ENCODE measurements at regions not wholly inside any gene's neighbourhood (a gene's known extent, or its start where the extent isn't known, plus 50 kb on each side); places are given as distances from the start of the nearest gene placed in this dataset.

DNA sequence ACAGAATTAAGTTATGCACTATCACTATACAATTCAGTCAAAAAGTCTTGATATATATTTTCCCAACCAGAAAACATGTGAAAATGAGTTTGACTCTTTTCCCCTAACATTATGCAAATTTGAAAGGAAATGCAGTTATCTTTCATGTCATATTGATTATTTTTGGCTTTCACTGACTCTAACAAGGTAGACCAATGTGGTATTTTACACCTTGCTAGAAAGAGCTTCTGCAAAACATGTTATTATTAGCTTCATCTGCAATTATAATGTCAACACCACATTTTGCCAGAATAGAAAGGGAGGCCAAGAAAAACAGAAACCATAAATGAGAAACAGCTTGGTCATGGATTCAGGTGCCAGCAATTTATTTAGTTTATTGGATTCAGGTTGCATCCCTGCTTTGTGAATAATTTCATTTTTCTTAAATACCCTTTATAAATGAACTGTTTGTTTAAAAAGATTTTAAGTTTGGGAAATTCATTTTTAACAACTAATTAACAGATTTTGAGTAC is 226.1 kb upstream of the GJE1 start:
- TF ChIP-seq POLR2A (IDR thresholded peaks at IDR 0.05; ENCODE audit: extremely low read depth, insufficient read length) = no peak
- TF ChIP-seq, protein P1, sequence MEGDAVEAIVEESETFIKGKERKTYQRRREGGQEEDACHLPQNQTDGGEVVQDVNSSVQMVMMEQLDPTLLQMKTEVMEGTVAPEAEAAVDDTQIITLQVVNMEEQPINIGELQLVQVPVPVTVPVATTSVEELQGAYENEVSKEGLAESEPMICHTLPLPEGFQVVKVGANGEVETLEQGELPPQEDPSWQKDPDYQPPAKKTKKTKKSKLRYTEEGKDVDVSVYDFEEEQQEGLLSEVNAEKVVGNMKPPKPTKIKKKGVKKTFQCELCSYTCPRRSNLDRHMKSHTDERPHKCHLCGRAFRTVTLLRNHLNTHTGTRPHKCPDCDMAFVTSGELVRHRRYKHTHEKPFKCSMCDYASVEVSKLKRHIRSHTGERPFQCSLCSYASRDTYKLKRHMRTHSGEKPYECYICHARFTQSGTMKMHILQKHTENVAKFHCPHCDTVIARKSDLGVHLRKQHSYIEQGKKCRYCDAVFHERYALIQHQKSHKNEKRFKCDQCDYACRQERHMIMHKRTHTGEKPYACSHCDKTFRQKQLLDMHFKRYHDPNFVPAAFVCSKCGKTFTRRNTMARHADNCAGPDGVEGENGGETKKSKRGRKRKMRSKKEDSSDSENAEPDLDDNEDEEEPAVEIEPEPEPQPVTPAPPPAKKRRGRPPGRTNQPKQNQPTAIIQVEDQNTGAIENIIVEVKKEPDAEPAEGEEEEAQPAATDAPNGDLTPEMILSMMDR (IDR thresholded peaks at IDR 0.05; ENCODE audit: low read depth, low read length) = no peak
- TF ChIP-seq, protein P2, sequence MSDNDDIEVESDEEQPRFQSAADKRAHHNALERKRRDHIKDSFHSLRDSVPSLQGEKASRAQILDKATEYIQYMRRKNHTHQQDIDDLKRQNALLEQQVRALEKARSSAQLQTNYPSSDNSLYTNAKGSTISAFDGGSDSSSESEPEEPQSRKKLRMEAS (IDR thresholded peaks at IDR 0.05; ENCODE audit: low read depth, low read length) = no peak
